GM20431 (cell line): ENCODE measurements at regions not wholly inside any gene's neighbourhood (a gene's known extent, or its start where the extent isn't known, plus 50 kb on each side); places are given as distances from the start of the nearest gene placed in this dataset.

Source experiments
- in situ Hi-C: fragments of 300-500 bp; cut with MseI, MboI; formaldehyde crosslinking; loops from one replicate; pipeline ENCODE4 v1.15.0; 2020; ENCODE audit warnings: low sequenced_read_pairs; ENCODE audit not compliant: unreplicated experiment

DNA sequence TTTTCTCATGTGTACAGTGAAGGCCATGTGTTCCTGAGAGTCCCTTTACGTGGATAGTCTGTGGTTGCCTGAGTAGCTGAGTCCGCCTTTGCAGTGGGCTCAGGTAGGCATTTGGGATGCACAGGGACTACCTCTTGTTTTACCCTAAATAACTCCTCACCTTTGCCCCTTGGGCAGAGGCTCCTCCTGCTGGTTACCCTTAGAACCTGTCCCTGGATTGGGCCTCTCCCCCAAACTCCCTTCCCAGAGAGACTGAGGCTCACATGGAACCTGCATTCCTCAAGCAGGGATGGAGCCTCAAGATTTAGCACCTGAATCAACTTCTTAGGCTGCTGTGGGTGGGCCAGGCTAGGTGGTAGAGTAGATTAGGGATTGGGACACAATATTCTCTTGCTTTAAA lies 111.7 kb downstream of the FOXD2 start:
- in situ Hi-C loops, result no loop called here

DNA sequence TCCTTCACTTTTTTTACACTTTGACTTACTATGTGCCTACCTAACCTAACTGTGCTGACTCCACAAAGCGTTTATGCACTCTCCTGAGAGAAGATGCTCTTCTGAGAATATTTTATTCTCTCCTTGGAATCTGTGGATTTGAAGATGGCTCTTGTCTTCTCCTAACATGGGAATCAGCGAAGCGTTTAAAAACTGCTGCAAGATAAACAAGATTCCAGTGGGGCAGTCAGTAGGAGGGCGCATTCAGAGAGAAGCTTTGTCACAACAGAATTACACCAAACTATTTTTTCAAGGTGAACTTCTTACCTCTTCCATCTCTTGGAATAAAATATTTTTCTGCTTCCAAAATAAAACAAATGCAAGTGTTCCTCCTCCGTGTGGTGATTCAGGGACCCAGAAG lies 113.1 kb downstream of the FOXD2 start:
- in situ Hi-C loops, result no loop called here

DNA sequence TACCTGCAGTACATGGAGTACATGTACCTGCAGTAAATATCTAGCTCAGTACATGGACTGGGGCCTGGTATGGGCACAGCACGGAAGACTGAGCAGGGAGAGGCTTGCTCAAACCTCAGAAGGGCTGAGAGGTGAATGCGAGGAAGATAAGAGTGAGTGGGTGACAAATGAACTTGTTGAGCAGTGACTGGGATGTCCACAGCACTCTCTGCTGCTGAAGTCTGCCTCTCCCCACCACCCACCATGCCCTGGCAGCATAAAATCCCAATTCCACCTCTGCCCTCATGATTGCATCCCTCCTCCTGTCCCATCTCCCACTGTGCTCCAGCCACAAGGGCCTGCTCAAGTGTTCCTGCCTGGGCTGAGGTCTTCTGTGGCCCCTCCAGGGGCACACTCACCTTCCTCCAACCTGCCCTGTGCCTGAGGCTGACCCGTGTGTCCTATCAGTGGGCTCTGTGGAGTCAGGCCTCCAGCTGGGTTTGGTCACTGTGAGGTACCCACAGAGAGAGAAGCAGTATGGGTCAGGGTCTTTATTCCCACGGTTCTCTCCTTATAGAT lies 114.2 kb downstream of the FOXD2 start:
- in situ Hi-C loops, result no loop called here

DNA sequence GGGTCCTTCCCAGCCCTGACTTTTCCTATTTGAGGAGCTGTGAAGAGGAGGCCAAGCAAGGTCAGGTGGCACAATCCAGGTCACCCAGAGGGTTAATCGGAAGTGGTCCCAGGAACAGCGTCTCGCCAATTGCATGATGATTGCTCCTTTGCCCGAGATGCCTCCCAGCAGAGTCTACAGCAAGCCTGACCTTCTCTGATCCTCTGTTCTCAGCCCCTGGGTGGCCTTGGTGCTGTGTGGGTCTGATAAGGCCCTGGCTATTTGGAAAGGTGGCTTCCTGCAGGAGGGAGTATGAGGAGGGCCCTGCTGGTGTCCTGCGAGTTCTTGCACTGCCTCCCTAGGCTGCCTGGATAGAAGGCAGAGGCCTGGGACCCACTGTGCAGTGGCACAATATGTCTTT lies 116.2 kb downstream of the FOXD2 start:
- in situ Hi-C loops, result no loop called here

DNA sequence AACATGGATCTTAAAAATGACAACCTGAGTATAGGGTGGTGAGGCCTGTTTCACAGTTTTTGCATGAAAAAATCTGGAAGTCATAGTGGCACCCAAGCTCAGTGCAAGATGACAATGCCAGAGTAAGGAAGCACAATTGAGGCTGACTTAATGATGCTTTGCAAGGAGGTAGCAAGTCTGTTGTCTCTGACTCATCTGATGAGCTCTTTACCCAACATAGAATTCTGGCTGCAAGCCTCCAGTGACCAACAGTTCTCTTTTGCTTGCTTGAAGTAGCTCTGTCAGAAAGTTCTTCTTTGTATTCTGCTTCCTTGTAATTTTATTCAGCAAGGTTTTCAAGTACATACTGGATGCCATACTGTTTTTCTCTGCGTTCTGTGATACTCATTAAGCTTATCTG lies 117.1 kb downstream of the FOXD2 start:
- in situ Hi-C loops, result no loop called here

DNA sequence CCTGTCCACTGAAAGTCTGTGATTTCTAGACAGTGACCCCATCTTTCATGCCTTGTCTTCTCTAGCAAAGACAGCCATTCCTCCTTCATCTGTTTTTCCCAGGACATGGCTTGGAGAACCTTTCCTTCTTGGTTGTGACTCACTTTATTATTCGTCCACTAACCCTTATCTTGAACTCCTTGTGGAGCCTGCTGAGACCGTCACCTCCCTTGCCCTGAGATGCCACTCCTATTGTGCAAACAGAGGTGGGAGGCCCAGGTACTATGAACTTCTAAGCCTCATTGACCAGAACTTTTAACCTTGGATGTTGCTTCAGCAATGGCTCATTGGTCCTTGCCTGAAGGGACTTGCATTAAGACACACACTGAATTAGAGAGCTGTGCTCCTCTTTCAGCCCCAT lies 117.5 kb downstream of the FOXD2 start:
- in situ Hi-C loops, result no loop called here

DNA sequence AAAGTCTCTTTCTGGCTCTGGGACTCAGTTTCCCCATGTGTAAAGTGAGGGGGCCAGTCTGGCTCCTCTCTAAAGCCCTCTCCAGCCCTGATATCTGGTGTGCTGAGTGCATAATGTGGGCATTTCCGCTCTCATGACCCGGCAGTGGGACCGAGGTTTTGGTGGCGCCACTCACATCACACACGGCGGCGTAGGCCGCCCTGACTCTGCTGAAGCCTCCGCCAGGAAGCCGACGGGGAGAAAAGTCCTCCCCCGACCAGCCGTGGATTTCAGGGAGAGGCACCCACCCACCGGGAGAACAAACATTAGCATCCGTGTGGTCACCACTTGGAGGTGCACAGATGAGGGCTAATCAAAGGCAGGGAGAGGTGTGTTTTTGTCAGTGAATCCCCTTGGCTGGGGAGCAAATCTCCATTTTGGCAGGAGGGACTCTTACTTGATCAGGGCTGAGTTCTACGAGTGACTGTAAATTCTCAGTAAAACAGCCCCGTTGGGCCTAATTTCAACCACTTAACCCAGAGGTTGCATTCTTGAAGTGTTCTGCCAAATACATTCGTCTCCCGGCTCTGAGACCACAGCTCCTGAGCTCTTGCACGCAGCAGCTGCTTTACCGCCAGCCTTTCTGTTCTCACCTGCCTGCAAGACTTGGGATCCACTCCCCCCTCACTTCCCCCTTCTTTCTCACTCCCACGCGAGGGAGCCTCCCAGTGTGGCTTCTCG lies 118.2 kb downstream of the FOXD2 start:
- in situ Hi-C loops, result no loop called here

DNA sequence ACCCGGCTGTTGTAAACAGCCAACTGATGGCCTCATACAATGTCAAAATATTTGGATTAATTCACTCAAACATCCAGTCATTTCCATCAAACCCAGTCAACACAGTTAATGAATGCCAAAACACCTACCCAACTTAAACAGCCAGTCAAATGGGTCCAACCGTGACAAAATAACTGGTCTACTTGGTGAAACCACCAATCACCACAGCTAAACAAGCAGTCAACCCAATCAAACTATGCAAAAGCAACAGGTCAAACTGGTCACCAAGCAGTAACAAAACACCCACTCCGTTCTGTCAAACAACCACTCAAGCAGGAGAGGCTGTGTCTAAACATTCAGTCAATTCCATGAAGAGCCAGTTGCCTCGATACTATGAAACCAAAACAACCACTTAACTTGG lies 119.2 kb downstream of the FOXD2 start:
- in situ Hi-C loops, result no loop called here

DNA sequence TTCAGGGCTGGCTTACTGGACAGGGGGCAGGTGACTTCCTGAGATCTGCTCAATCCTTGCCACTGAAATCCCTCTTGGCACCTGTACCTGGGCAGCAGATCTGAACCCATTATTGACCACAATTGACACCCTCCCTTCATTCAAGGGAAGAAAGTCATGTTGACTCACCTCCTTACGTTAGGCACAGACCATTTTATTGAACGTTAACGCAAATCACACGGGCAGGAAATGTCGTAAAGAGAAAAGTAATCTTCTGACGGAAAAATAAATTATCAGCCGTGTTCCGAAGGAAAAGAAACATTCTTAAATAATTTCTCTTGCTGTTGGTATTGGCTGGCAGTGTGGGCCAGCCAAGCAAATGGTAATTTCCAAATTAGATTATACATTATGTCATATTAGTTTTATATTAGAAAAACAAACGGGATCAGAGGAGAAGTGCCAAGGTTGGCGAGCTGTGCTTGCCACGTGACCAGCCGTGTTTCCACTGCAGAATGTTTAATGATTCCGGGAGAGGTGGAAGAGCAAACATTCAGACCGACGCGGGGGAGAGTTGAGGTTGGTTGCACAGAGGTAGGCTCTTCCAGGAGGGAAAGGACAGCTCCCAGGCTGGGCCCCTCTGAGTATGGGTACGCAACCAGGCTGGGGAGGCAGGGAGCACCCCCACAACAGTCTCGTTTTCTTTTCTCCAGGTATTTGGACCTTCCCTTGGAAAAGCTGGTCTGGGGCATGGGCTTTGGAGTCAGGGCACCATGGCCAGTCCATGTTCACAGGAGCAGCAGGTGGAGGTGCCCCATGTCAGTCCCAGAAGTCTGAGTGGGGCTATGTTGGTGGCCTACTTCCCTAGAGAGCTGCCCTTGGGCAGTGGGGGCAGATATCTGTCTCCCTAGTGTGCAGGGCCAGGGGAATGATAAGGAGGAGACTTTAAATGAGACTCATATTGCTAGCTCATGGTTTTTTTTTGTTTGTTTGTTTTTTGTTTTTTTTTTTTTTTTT lies 121.1 kb downstream of the FOXD2 start:
- in situ Hi-C loops, result no loop called here

DNA sequence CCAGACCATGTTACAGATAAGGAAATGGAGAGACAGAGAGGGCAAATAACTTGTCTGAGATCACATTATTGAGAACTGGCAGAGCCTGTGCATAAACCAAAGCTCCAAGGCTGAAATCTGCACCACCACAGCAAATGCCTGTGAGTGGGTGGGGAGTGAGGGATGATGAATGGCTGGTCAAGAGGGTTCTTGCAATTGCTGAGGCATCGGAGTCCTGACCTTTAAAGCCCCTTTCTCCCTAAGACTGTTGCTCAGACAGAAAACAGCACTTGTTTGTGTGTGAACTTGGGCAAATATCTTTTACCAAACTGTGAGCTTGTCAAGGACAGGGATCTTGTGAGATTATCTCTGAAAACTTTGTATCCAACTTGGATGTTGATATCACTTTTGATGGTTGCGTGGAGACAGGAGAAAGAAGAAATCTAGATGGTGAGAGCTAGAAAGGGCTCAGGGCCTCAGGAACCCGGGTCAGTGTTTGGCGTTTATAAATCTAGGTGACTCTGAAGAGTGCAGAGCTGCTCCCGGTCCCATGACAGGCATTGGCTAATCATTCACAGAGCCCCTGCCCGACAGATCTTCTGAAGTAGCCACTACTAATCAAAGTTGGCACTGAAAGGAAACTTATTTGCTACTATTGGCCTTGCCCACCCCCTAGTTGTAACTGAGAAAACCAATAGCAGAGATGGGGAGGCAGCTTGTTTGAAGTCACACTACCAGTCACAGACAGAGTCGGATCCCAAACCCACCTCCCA lies 122.3 kb downstream of the FOXD2 start:
- in situ Hi-C loops, result no loop called here

DNA sequence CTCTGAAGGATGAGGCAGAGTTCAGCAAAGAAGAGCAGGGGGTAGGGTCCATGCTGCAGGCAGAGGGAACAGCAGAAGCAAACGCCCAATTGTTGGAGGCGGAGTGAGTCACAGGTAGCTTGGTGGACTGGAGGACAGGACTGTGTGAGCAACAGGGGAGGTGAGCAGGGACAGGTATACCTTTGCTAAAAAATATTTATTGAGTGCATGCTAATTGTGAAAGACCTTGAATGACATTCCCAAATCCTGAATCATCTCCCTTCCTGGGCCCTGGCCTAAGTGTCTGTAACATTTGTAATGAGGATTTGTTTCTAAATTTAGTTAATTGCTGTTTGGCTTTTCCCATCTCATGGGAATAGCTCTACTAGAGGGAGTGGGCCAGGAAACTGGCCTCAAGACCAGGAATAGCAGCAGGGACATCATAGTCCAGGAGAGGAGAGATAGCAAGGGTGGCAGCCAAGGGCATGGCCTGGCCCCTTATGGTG lies 123.7 kb downstream of the FOXD2 start:
- in situ Hi-C loops, result no loop called here

DNA sequence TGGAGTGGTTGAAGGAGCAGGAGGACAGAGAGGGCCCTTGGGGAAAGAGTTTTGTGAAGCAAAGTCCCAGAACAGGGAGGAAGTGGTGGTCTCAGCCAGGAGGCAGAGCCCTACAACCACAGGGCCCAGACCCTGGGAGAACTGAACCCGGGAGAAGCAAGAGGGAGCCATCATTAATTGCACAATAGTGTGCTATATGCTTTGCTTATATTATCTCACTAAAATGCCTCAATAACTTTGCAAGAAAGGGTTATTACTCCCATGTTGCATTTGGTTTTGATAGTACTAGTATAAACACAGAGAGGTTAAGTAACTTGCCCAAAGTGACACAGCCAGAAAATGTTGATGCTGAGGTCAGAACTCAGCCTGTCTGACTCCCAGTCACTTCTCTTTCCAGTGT lies 124.3 kb downstream of the FOXD2 start:
- in situ Hi-C loops, result no loop called here

DNA sequence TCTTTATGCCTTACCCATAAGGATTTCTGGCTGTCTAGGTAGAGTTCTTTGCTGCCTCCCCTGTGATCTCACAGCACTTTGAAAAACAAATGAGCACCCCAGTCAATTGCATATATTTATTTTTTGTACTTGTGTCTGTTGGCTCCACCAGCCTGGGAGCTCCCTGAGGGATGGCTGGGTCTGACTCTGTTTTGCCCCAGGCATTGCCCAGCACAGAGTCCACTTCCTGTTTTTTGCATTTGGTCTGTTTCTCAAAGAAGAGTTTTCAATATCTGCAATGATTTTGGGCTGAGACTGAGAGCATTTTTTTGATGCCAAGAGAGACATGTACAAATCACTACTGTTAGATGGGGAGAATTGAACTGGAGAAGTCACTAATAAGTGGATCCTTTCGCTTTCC lies 125.0 kb downstream of the FOXD2 start:
- in situ Hi-C loops, result no loop called here

DNA sequence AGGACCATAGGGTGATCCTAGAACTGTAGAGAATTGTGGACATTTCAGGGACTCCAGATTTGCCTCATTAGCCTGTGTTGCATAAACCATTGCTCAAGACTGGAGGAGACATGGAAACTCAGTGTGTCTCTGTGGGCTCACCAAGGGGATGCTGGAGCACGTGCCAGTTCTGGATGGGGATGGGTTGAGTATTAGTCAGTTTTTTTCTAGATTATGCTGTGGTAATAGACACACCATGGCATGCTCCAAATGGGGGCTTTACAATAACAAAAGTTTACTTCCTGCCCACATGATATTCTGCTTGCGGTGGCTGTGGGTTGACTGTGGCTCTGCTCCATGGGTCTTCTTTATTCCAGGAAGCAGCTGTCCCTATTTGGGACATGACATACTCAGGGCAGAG lies 125.4 kb downstream of the FOXD2 start:
- in situ Hi-C loops, result no loop called here

DNA sequence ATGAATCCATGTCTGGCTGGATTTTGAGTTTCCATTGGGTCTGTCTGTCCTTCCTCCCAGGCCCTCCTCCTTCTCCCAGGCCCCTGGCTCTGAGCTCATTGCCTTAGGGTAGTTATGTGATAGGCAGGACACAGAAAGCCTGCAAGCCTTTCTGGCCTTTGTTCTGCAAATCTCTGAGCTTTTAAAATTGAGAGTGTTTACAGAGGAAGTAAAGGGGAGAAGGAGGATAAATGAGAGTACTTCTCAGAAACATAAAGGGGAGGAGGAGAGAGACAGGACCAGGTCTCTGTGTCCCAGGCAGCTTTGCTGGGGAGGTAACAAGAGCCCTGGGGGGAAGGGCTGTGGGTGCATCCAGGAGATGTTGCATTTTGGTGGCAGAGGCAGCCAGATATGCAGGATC lies 126.7 kb downstream of the FOXD2 start:
- in situ Hi-C loops, result no loop called here

DNA sequence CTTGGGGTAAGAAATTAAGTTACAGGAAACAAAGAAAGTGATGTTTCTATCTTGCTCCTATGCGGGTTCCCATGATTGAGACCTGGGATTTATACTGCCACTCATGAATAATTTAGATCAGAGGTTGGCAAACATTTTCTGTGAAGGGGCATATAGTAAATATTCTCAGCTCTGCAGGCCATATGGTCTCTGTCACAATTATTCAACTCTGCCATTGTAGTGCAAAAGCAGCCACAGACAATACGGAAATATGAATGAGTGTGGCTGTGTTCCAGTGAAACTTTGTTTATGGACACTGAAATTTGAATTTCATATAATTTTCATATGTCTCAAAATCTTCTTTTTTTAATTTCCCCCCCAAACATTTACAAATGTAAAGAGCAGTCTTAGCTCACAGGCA lies 127.2 kb downstream of the FOXD2 start:
- in situ Hi-C loops, result no loop called here

DNA sequence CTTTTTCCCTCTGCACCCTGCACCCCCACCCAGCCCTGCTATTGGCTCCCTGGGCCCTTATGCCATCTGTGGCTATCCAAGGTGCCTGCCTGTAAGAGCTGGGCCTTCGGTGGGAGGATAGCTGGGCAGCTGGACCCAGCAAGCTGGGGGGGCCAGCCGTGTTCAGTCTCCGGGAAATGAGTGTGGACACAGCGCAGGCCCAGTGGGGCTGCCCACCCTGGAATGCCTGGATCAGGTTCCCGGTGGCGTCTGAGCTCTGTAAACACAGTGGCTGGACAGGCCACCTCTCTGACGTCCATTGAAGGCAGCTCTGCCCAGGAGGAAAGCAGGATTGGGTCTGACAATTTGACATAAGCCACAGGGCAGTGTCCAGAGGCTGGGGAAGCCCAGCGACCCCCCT lies 127.8 kb downstream of the FOXD2 start:
- in situ Hi-C loops, result no loop called here

DNA sequence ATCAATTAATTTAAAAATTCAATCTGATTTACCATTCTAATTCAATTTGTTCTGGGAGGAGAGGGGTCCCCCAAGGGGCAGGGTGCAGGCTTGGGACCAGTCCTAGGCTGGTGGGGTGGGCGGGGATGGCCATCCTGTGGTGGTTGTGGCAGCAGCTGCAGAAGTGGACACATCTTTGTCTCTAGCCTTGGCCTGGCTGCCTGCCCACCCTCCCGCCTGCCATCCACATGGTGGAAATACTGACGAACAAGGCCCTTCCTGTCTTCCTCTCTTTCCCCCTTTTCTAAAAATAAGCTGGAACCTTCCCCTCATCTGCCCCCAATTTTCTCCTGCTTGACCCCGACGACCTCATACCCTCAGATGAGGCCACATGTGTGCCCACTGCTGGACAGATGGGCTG lies 130.9 kb downstream of the FOXD2 start:
- in situ Hi-C loops, result no loop called here

DNA sequence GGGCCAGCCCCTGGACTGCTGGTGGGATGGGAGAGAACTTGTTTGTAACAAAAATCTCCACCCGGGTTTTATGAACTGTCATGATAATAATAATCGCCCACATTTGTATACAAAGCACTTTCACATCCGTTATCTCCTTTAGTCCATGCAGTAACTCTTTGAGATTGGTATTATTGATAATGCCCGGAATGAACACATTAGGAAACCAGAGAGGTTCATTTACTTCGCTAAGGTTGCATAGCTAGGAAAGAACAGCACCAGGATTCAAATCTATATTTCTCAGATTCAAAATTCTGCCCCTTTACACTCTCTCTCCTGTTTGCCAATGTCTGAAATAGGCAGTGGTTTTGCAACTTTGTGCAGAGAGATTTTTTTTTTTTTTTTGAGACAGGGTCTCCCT lies 131.4 kb downstream of the FOXD2 start:
- in situ Hi-C loops, result no loop called here
